HCT116 (cell line): ENCODE measurements at regions not wholly inside any gene's neighbourhood (a gene's known extent, or its start where the extent isn't known, plus 50 kb on each side); places are given as distances from the start of the nearest gene placed in this dataset.

Experiments
- ATAC-seq: fragments of 200-7000 bp; cut with Tn5 transposase; 2 replicates; pipeline ENCODE4 v1.9.1; 2020; ENCODE audit warnings: mild to moderate bottlenecking, moderate library complexity
- BruUV-seq: library from RNA; stranded (reverse); fragments of 400-500 nt; replicated peaks from 2 replicates; lab custom pipeline; 2021; lab: Mats Ljungman, UMichigan
- CTCF ChIA-PET: fragments of 300-600 bp; sonication (Branson Sonifier 250); formaldehyde crosslinking; loops from one replicate; lab custom pipeline; 2021; ENCODE audit warnings: antibody characterized with exemption; lab: Charles Lee
- POLR2A ChIA-PET: fragments of 300-600, 350-600 bp; sonication (Branson Sonifier 250); formaldehyde crosslinking; loops from one replicate; lab custom pipeline; 2021; ENCODE audit warnings: antibody characterized with exemption; lab: Charles Lee
- RAD21 ChIA-PET, 2 experiments: fragments of 300-600 bp; sonication (Branson Sonifier 250); formaldehyde crosslinking; loops; one replicate each; lab custom pipeline; 2023; ENCODE audit warnings: low total read pairs in 2 of 2; ENCODE audit not compliant: uncharacterized antibody in 2 of 2, unreplicated experiment in 2 of 2, low non-redundant PET in 1 of 2; lab: Charles Lee
- DNase-seq: peaks from one replicate; pipeline ENCODE4 v3.0.0-alpha.2; 2010; ENCODE audit warnings: low read depth, low spot score
- H2AFZ ChIP-seq: fragments of 200-600 bp; shearing (Covaris generic), sonication (generic); 2 replicates; pipeline ENCODE4 v1.6.1; 2017; ENCODE audit warnings: low read depth, mixed run types, mixed read lengths, antibody characterized with exemption, low read length; ENCODE audit not compliant: poor library complexity, severe bottlenecking
- H3K27ac ChIP-seq: 2 replicates; pipeline ENCODE4 v1.5.1; 2012; ENCODE audit warnings: low read depth, low read length
- H3K27me3 ChIP-seq: fragments of 200-600 bp; sonication (generic); 2 replicates; pipeline ENCODE4 v1.6.1; 2016; ENCODE audit warnings: mixed run types, low read length, mixed read lengths; ENCODE audit not compliant: insufficient read depth
- H3K36me3 ChIP-seq, 2 experiments: fragments of 200-500 bp in 1 of 2; fragments of 200-600 bp in 1 of 2; sonication (Bioruptor generic) in 1 of 2; sonication (generic) in 1 of 2; 2 replicates each; pipeline versions ENCODE4 v1.5.1 to v1.6.1; 2014 to 2016; ENCODE audit warnings: low read length in 2 of 2, inconsistent platforms in 1 of 2, mixed read lengths in 1 of 2, mixed run types in 1 of 2; ENCODE audit not compliant: insufficient read depth in 2 of 2, control insufficient read depth in 1 of 2
- H3K4me1 ChIP-seq, 2 experiments: fragments of 200-600 bp in 1 of 2; sonication (generic) in 1 of 2; 2 replicates each; pipeline versions ENCODE4 v1.5.1 to v1.6.1; 2012 to 2017; ENCODE audit warnings: low read length in 2 of 2, inconsistent platforms in 1 of 2, mild to moderate bottlenecking in 1 of 2, mixed read lengths in 1 of 2, mixed run types in 1 of 2, moderate library complexity in 1 of 2; ENCODE audit not compliant: insufficient read depth in 2 of 2, control insufficient read depth in 1 of 2
- H3K4me2 ChIP-seq: fragments of 200-600 bp; sonication (generic); 2 replicates; pipeline ENCODE4 v1.6.1; 2017; ENCODE audit warnings: mixed run types, low read length, mixed read lengths
- H3K4me3 ChIP-seq, 2 experiments: fragments of 200-600 bp in 1 of 2; sonication (generic) in 1 of 2; replicated peaks in 1 of 2; 2 replicates each; pipeline ENCODE4 v1.5.1; 2011 to 2016; ENCODE audit warnings: low read length in 2 of 2, control low read depth in 1 of 2, low read depth in 1 of 2, mild to moderate bottlenecking in 1 of 2, mixed read lengths in 1 of 2, mixed run types in 1 of 2
- H3K79me2 ChIP-seq: fragments of 200-600 bp; sonication (generic); 2 replicates; pipeline ENCODE4 v1.6.1; 2017; ENCODE audit warnings: mild to moderate bottlenecking, mixed run types, low read length, moderate library complexity, mixed read lengths; ENCODE audit not compliant: insufficient read depth
- H3K9ac ChIP-seq: fragments of 200-600 bp; sonication (generic); 2 replicates; pipeline ENCODE4 v1.6.1; 2016; ENCODE audit warnings: low read length, mixed read lengths
- H3K9me2 ChIP-seq: fragments of 200-600 bp; sonication (generic), shearing (Covaris generic); 2 replicates; pipeline ENCODE4 v1.6.1; 2017; ENCODE audit warnings: mixed run types, mild to moderate bottlenecking, moderate library complexity; ENCODE audit not compliant: insufficient read depth
- H3K9me3 ChIP-seq, 2 experiments: fragments of 200-500 bp in 1 of 2; fragments of 200-600 bp in 1 of 2; sonication (Bioruptor generic) in 1 of 2; sonication (generic) in 1 of 2; 2 replicates each; pipeline ENCODE4 v1.6.1; 2014 to 2017; ENCODE audit warnings: low read length in 2 of 2, mixed read lengths in 2 of 2, inconsistent platforms in 1 of 2, low read depth in 1 of 2, mild to moderate bottlenecking in 1 of 2, mixed run types in 1 of 2, moderate library complexity in 1 of 2; ENCODE audit not compliant: control insufficient read depth in 1 of 2, insufficient read depth in 1 of 2
- H4K20me1 ChIP-seq: fragments of 200-600 bp; sonication (generic), shearing (Covaris generic); 2 replicates; pipeline ENCODE4 v1.6.1; 2017; ENCODE audit warnings: mixed run types, mild to moderate bottlenecking, moderate library complexity; ENCODE audit not compliant: insufficient read depth
- CBX3 ChIP-seq: IDR thresholded peaks from 2 replicates; pipeline ENCODE4 v1.6.1; 2012; ENCODE audit warnings: low read depth
- CEBPB ChIP-seq: IDR thresholded peaks from 2 replicates; pipeline ENCODE4 v1.6.1; 2012; ENCODE audit warnings: low read depth
- EGR1 ChIP-seq: IDR thresholded peaks from 2 replicates; pipeline ENCODE4 v1.6.1; 2012; ENCODE audit warnings: low read depth
- SP1 ChIP-seq: IDR thresholded peaks from 2 replicates; pipeline ENCODE4 v1.6.1; 2012; ENCODE audit warnings: low read depth
- TCF7L2 ChIP-seq: IDR thresholded peaks from 2 replicates; pipeline ENCODE4 v1.7.0; 2011; ENCODE audit warnings: borderline replicate concordance, inconsistent platforms; ENCODE audit not compliant: insufficient read depth, insufficient read length; ENCODE audit errors: extremely low read depth
- YY1 ChIP-seq: IDR thresholded peaks from 2 replicates; pipeline ENCODE4 v1.6.1; 2011; ENCODE audit warnings: low read length, low read depth, moderate library complexity, mild to moderate bottlenecking; ENCODE audit not compliant: insufficient replicate concordance; ENCODE audit errors: extremely low read depth
- ZFX ChIP-seq: fragments of 450-650 bp; IDR thresholded peaks from 2 replicates; pipeline ENCODE4 v1.6.1; 2017
- ZNF274 ChIP-seq: fragments of 200-500 bp; sonication (Bioruptor generic); IDR thresholded peaks from 2 replicates; pipeline ENCODE4 v1.6.1; 2014; ENCODE audit warnings: mild to moderate bottlenecking, low read depth, low read length, inconsistent platforms
- intact Hi-C: fragments of 100-400 bp; cut with micrococcal nuclease; formaldehyde crosslinking; loops from 2 replicates; pipeline ENCODE4 v1.10.0; 2022
- TF ChIP-seq, protein P1 (sequence below): IDR thresholded peaks from 2 replicates; pipeline ENCODE4 v1.6.1; 2011; ENCODE audit warnings: mild to moderate bottlenecking, low read length, moderate library complexity; ENCODE audit not compliant: insufficient replicate concordance; ENCODE audit errors: extremely low read depth

DNA sequence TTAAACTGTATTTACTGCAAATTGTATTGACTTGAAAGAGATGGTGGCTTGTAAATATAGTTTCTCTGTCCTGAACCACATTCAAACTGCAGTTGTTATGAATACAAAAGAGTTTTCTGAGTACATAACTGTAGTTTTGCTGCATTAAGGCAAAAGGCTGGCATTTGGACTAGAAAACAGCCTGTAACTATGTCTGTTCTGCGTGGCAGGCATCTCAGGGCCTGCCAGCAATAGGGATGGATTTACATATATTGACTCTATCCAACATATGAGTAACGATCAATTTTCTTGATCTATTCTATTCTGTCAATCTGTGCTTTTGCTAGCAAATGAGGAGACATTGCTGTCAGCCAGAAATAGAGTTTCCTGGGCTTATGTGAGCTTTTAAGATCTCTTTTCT, 174.6 kb downstream of the TMEM26 start:
- H3K9ac ChIP-seq, result no peak overlapping the region
- no peaks in the 10 kb centered on the region for H3K36me3 ChIP-seq
- no peaks in the 10 kb centered on the region for H3K9me2 ChIP-seq
- no peaks in the 10 kb centered on the region for H3K9me3 ChIP-seq
- no peak overlapping the region for H3K4me2 ChIP-seq
- H3K27me3 ChIP-seq, result no peaks in the 10 kb centered on the region
- DNase-seq (no peak), ATAC-seq (no peak)
- no TSS peak for BruUV-seq
- H3K4me1 ChIP-seq, result peaks cover 0 to 7% of the 10 kb centered on the region in 2 experiments; a peak in 2 of 4 replicates
- CTCF ChIA-PET, result no interaction called here
- no peak overlapping the region for H3K27ac ChIP-seq
- RAD21 ChIA-PET, result no interaction called here
- TF ChIP-seq EGR1 (no peak), ZNF274 (no peak), CBX3 (no peak), CEBPB (no peak), SP1 (no peak), TCF7L2 (no peak)
- TF ChIP-seq, protein P1, sequence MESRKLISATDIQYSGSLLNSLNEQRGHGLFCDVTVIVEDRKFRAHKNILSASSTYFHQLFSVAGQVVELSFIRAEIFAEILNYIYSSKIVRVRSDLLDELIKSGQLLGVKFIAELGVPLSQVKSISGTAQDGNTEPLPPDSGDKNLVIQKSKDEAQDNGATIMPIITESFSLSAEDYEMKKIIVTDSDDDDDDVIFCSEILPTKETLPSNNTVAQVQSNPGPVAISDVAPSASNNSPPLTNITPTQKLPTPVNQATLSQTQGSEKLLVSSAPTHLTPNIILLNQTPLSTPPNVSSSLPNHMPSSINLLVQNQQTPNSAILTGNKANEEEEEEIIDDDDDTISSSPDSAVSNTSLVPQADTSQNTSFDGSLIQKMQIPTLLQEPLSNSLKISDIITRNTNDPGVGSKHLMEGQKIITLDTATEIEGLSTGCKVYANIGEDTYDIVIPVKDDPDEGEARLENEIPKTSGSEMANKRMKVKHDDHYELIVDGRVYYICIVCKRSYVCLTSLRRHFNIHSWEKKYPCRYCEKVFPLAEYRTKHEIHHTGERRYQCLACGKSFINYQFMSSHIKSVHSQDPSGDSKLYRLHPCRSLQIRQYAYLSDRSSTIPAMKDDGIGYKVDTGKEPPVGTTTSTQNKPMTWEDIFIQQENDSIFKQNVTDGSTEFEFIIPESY, result no peak
- H3K4me3 ChIP-seq, result no peak overlapping the region
- no peak overlapping the region for H2AFZ ChIP-seq
- no peaks in the 10 kb centered on the region for H4K20me1 ChIP-seq
- no peaks in the 10 kb centered on the region for H3K79me2 ChIP-seq
- intact Hi-C loops, result no loop called here
- POLR2A ChIA-PET, result no interaction called here

DNA sequence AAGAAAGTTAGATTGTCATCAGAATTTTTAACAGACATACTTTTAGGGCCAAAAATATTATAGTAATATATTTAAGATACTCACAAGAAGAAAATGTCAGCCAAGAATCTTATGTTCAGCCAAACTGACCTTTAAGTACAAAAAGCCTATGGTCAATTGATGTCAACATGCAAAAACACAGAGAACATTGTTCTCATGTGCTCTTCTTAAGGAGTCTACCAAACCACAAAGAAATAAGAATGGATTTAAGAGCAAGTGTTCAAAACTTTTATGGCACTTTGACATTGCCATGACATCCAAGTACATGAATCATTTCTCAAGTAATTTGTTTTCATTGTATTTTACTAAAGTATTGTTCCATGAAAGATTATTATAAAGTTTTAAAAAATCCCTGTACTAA, 180.4 kb downstream of the TMEM26 start:
- Histone ChIP-seq H3K9ac (no peak overlapping the region), H3K4me2 (no peak overlapping the region), H3K4me1 (no peaks in the 10 kb centered on the region), H3K36me3 (no peaks in the 10 kb centered on the region), H3K79me2 (no peaks in the 10 kb centered on the region), H4K20me1 (no peaks in the 10 kb centered on the region), H3K27ac (no peak overlapping the region), H3K9me3 (no peaks in the 10 kb centered on the region), H2AFZ (no peak overlapping the region), H3K27me3 (no peaks in the 10 kb centered on the region), H3K9me2 (no peaks in the 10 kb centered on the region), H3K4me3 (no peak overlapping the region)
- ChIA-PET RAD21 (no interaction called here), POLR2A (no interaction called here), CTCF (no interaction called here)
- DNase-seq (no peak), ATAC-seq (no peak)
- BruUV-seq, result no TSS peak
- TF ChIP-seq SP1, result no peak
- no peak for TF ChIP-seq ZFX
- no peak for TF ChIP-seq YY1
- TF ChIP-seq, all 23 proteins: peak for 0
- intact Hi-C loops, result no loop called here
